Neuron (in vitro differentiated cells): ENCODE measurements at regions not wholly inside any gene's neighbourhood (a gene's known extent, or its start where the extent isn't known, plus 50 kb on each side); places are given as distances from the start of the nearest gene placed in this dataset.
"Not testable (repeated sequence)": the region's sequence is repeated elsewhere in the genome, so short reads cannot be mapped to it uniquely, and the experiment has no call there.

ENCODE experiments used
- H2AFZ ChIP-seq: one replicate; pipeline ENCODE4 v1.6.1; 2013; ENCODE audit warnings: low read depth, mild to moderate bottlenecking, inconsistent platforms, low read length, moderate library complexity
- H3K27me3 ChIP-seq: one replicate; pipeline ENCODE4 v1.6.1; 2013; ENCODE audit warnings: low read length; ENCODE audit not compliant: insufficient read depth
- H3K36me3 ChIP-seq: one replicate; pipeline ENCODE4 v1.6.1; 2013; ENCODE audit warnings: low read length; ENCODE audit not compliant: insufficient read depth
- H3K4me1 ChIP-seq: one replicate; pipeline ENCODE4 v1.6.1; 2013; ENCODE audit warnings: low read length; ENCODE audit not compliant: insufficient read depth
- H3K4me3 ChIP-seq: 2 replicates; pipeline ENCODE4 v1.5.1; 2013; ENCODE audit warnings: mild to moderate bottlenecking, low read length, moderate library complexity
- H3K9me3 ChIP-seq: one replicate; pipeline ENCODE4 v1.6.1; 2013; ENCODE audit warnings: low read length

GRCh38 chr9:113721856-113722255 is 154.3 kb upstream of the ZNF618 start:
- H2AFZ ChIP-seq: no peak overlapping the region
- H3K36me3 ChIP-seq: no peaks in the 10 kb centered on the region
- H3K27me3 ChIP-seq: peaks cover 2% of the 10 kb centered on the region

GRCh38 chr9:113724202-113724601 is 151.9 kb upstream of the ZNF618 start:
- no peak overlapping the region for H3K4me3 ChIP-seq
- no peak overlapping the region for H2AFZ ChIP-seq
- H3K4me1 ChIP-seq: no peaks in the 10 kb centered on the region
- peaks cover 2% of the 10 kb centered on the region for H3K27me3 ChIP-seq
- H3K9me3 ChIP-seq: no peaks in the 10 kb centered on the region
- no peaks in the 10 kb centered on the region for H3K36me3 ChIP-seq

More at GRCh38 chr9:113721856-113722255, 154.3 kb upstream of the ZNF618 start:
- H3K4me1 ChIP-seq: no peaks in the 10 kb centered on the region
- no peaks in the 10 kb centered on the region for H3K9me3 ChIP-seq
- H3K4me3 ChIP-seq: no peak overlapping the region

- Histone ChIP-seq H3K4me3 (no peak overlapping the region), H3K4me1 (no peaks in the 10 kb centered on the region), H3K9me3 (no peaks in the 10 kb centered on the region), H3K36me3 (no peaks in the 10 kb centered on the region), H3K27me3 (no peaks in the 10 kb centered on the region), H2AFZ (no peak overlapping the region)
Measured at GRCh38 chr9:113728989-113729388, 147.1 kb upstream of the ZNF618 start.

GRCh38 chr9:113734826-113735225 is 141.3 kb upstream of the ZNF618 start:
- Histone ChIP-seq H3K27me3 (no peaks in the 10 kb centered on the region), H3K9me3 (no peaks in the 10 kb centered on the region), H3K36me3 (no peaks in the 10 kb centered on the region)

GRCh38 chr9:113737517-113738271 is 138.4 kb upstream of the ZNF618 start:
- Histone ChIP-seq H3K27me3 (no peaks in the 10 kb centered on the region), H3K9me3 (no peaks in the 10 kb centered on the region), H3K4me3 (no peak overlapping the region)

More at GRCh38 chr9:113734826-113735225, 141.3 kb upstream of the ZNF618 start:
- H3K4me3 ChIP-seq: no peak overlapping the region
- no peaks in the 10 kb centered on the region for H3K4me1 ChIP-seq
- H2AFZ ChIP-seq: no peak overlapping the region

GRCh38 chr9:113738496-113738892 is 137.6 kb upstream of the ZNF618 start:
- Histone ChIP-seq H3K27me3 (no peaks in the 10 kb centered on the region), H3K36me3 (no peaks in the 10 kb centered on the region)

More at GRCh38 chr9:113737517-113738271, 138.4 kb upstream of the ZNF618 start:
- Histone ChIP-seq H3K36me3 (no peaks in the 10 kb centered on the region), H2AFZ (no peak overlapping the region), H3K4me1 (no peaks in the 10 kb centered on the region)

GRCh38 chr9:113738893-113739604 is 137.1 kb upstream of the ZNF618 start:
- Histone ChIP-seq H2AFZ (no peak overlapping the region), H3K27me3 (no peaks in the 10 kb centered on the region), H3K36me3 (no peaks in the 10 kb centered on the region), H3K9me3 (no peaks in the 10 kb centered on the region), H3K4me1 (no peaks in the 10 kb centered on the region), H3K4me3 (no peak overlapping the region)

More at GRCh38 chr9:113738496-113738892, 137.6 kb upstream of the ZNF618 start:
- Histone ChIP-seq H3K4me1 (no peaks in the 10 kb centered on the region), H3K4me3 (no peak overlapping the region), H3K9me3 (no peaks in the 10 kb centered on the region), H2AFZ (no peak overlapping the region)

GRCh38 chr9:113739605-113740507 is 136.3 kb upstream of the ZNF618 start:
- H3K4me1 ChIP-seq, H3K27me3 ChIP-seq: not testable (repeated sequence)

GRCh38 chr9:113740508-113741500 is 135.3 kb upstream of the ZNF618 start:
- H3K36me3 ChIP-seq, H3K9me3 ChIP-seq, H3K27me3 ChIP-seq, H2AFZ ChIP-seq, H3K4me3 ChIP-seq, H3K4me1 ChIP-seq: not testable (repeated sequence)

More at GRCh38 chr9:113739605-113740507, 136.3 kb upstream of the ZNF618 start:
- H3K4me3 ChIP-seq, H3K36me3 ChIP-seq, H2AFZ ChIP-seq, H3K9me3 ChIP-seq: not testable (repeated sequence)

GRCh38 chr9:113741886-113742854 is 133.9 kb upstream of the ZNF618 start:
- no peak overlapping the region for H3K4me3 ChIP-seq
- peaks cover 5% of the 10 kb centered on the region for H3K27me3 ChIP-seq
- H3K4me1 ChIP-seq: no peaks in the 10 kb centered on the region
- H3K36me3 ChIP-seq: no peaks in the 10 kb centered on the region
- H2AFZ ChIP-seq: no peak overlapping the region
- H3K9me3 ChIP-seq: no peaks in the 10 kb centered on the region

- Histone ChIP-seq H3K4me3 (no peak overlapping the region), H3K9me3 (no peaks in the 10 kb centered on the region), H2AFZ (no peak overlapping the region), H3K4me1 (no peaks in the 10 kb centered on the region), H3K27me3 (peaks cover 5% of the 10 kb centered on the region), H3K36me3 (no peaks in the 10 kb centered on the region)
Measured at GRCh38 chr9:113742878-113743277, 133.2 kb upstream of the ZNF618 start.
